ENCODE measurements at regions not wholly inside any gene's neighbourhood (a gene's known extent, or its start where the extent isn't known, plus 50 kb on each side); places are given as distances from the start of the nearest gene placed in this dataset.

DNA sequence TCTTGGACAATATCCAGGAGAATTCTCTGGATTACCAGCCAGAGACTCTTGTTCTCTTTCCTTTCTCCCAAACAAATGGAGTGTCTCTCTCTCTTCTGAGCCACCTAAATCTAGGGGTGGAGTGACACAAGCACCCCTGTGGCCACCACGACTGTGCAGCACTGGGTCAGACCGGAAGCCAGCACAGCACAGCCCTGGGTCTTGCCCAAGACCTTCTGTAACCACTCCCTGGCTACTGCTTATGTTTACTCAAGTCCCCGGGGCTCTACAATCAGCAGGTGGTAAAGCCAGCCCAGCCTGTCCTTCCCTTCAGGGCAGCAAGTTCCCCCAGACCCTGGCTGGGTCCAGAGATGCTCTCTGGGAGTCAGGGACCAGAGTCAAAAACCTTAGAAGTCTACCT lies 110.0 kb upstream of the TUT7 start:
- DNase-seq (ENCODE audit: low read depth in 1 of 2, low spot score in 1 of 2) = no peak
- no peak overlapping the region for H3K4me3 ChIP-seq
- H3K9me3 ChIP-seq (ENCODE audit: low read depth) = no peaks in the 10 kb centered on the region
- TF ChIP-seq, protein P1, sequence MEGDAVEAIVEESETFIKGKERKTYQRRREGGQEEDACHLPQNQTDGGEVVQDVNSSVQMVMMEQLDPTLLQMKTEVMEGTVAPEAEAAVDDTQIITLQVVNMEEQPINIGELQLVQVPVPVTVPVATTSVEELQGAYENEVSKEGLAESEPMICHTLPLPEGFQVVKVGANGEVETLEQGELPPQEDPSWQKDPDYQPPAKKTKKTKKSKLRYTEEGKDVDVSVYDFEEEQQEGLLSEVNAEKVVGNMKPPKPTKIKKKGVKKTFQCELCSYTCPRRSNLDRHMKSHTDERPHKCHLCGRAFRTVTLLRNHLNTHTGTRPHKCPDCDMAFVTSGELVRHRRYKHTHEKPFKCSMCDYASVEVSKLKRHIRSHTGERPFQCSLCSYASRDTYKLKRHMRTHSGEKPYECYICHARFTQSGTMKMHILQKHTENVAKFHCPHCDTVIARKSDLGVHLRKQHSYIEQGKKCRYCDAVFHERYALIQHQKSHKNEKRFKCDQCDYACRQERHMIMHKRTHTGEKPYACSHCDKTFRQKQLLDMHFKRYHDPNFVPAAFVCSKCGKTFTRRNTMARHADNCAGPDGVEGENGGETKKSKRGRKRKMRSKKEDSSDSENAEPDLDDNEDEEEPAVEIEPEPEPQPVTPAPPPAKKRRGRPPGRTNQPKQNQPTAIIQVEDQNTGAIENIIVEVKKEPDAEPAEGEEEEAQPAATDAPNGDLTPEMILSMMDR (IDR thresholded peaks at IDR 0.05; ENCODE audit: low read depth, low read length) = no peak
- no peaks in the 10 kb centered on the region for H3K4me1 ChIP-seq (ENCODE audit: low read depth)
- no peaks in the 10 kb centered on the region for H3K27me3 ChIP-seq
- H3K27ac ChIP-seq = no peak overlapping the region
- H3K36me3 ChIP-seq = no peaks in the 10 kb centered on the region

GRCh38 chr9:86460216-86461002 lies 106.2 kb upstream of the TUT7 start:
- Histone ChIP-seq H3K36me3 (no peaks in the 10 kb centered on the region), H3K9me3 (ENCODE audit: low read depth) (no peaks in the 10 kb centered on the region), H3K27me3 (no peaks in the 10 kb centered on the region), H3K4me3 (no peak overlapping the region), H3K27ac (no peak overlapping the region), H3K4me1 (ENCODE audit: low read depth) (peaks cover 6% of the 10 kb centered on the region)
- TF ChIP-seq, protein P1 (IDR thresholded peaks at IDR 0.05; ENCODE audit: low read depth, low read length) = no peak
- DNase-seq (ENCODE audit: low read depth in 1 of 2, low spot score in 1 of 2) = peak in 1 of 2 donors; percentile 27

- DNase-seq (ENCODE audit: low read depth in 1 of 2, low spot score in 1 of 2) = no peak
- no peak overlapping the region for H3K27ac ChIP-seq
- H3K36me3 ChIP-seq = no peaks in the 10 kb centered on the region
- peaks cover 6% of the 10 kb centered on the region for H3K4me1 ChIP-seq (ENCODE audit: low read depth)
- H3K9me3 ChIP-seq (ENCODE audit: low read depth) = no peaks in the 10 kb centered on the region
- TF ChIP-seq, protein P1 (IDR thresholded peaks at IDR 0.05; ENCODE audit: low read depth, low read length) = no peak
- no peak overlapping the region for H3K4me3 ChIP-seq
- H3K27me3 ChIP-seq = no peaks in the 10 kb centered on the region
These were observed 105.5 kb upstream of the TUT7 start for GRCh38 chr9:86459599-86460155.

GRCh38 chr9:86459191-86459590 lies 105.0 kb upstream of the TUT7 start:
- Histone ChIP-seq H3K36me3 (no peaks in the 10 kb centered on the region), H3K27me3 (no peaks in the 10 kb centered on the region), H3K9me3 (ENCODE audit: low read depth) (no peaks in the 10 kb centered on the region), H3K4me1 (ENCODE audit: low read depth) (peaks cover 6% of the 10 kb centered on the region), H3K27ac (no peak overlapping the region), H3K4me3 (no peak overlapping the region)
- TF ChIP-seq, protein P1 (IDR thresholded peaks at IDR 0.05; ENCODE audit: low read depth, low read length) = no peak
- DNase-seq (ENCODE audit: low read depth in 1 of 2, low spot score in 1 of 2) = no peak

DNA sequence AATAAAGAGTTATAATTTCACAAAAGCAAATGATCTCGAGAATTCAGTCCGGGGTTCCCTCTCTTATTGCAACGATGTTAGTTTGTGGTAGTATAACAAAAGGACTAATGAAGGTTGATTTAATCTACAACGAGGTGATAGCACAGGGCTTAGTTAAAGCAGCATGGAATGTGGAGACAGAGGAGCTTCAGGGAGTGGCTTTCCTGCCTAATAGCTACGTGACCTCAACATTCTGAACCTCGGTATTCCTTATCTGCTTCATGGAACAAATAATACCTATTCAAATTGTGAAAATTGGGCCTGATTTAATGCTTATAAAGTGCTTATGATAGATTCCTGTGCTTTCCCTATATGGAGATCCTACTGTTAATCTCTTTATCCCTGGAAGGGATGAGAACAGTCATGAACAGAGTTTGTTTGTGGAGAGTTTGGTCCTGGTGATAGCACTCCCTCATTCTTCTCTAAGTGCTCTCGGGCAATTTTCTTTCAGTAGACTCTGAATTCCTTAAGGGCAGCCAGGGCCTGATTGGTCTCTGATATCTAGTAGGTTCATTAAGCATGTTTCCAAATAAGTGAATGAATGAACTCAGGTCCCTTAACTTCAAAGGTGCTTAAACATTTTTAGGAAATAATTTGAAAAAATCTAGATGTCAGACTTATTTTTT lies 104.1 kb upstream of the TUT7 start:
- H3K27me3 ChIP-seq = no peaks in the 10 kb centered on the region
- H3K36me3 ChIP-seq = no peaks in the 10 kb centered on the region
- TF ChIP-seq, protein P1 (IDR thresholded peaks at IDR 0.05; ENCODE audit: low read depth, low read length) = no peak
- no peak overlapping the region for H3K27ac ChIP-seq
- H3K9me3 ChIP-seq (ENCODE audit: low read depth) = no peaks in the 10 kb centered on the region
- H3K4me3 ChIP-seq = no peak overlapping the region
- peaks cover 6% of the 10 kb centered on the region for H3K4me1 ChIP-seq (ENCODE audit: low read depth)
- DNase-seq (ENCODE audit: low read depth in 1 of 2, low spot score in 1 of 2) = no peak
